B cell (primary cell): ENCODE measurements at regions not wholly inside any gene's neighbourhood (a gene's known extent, or its start where the extent isn't known, plus 50 kb on each side); places are given as distances from the start of the nearest gene placed in this dataset.

Experiments used
- ATAC-seq: fragments of 200-7000 bp; cut with Tn5 transposase; one replicate; pipeline ENCODE4 v1.10.0; 2021; ENCODE audit warnings: low read depth, mild to moderate bottlenecking, moderate number of reproducible peaks, moderate library complexity
- CTCF ChIA-PET: fragments of 350-600 bp; sonication (Branson Sonifier 250); formaldehyde crosslinking; loops from one replicate; lab custom pipeline; 2021; ENCODE audit warnings: antibody characterized with exemption, inconsistent platforms; lab: Charles Lee
- POLR2A ChIA-PET: fragments of 350-600 bp; sonication (Branson Sonifier 250); formaldehyde crosslinking; loops from one replicate; lab custom pipeline; 2021; ENCODE audit warnings: antibody characterized with exemption; lab: Charles Lee
- DNase-seq: peaks from one replicate; pipeline ENCODE4 v3.0.0; 2013
- H2AFZ ChIP-seq: 2 replicates; pipeline ENCODE4 v1.6.1; 2012; ENCODE audit warnings: mild to moderate bottlenecking, low read depth, low read length; ENCODE audit not compliant: insufficient read depth, poor library complexity, severe bottlenecking
- H3K27ac ChIP-seq, 2 donors: 1 replicate in 1 of 2; 2 replicates in 1 of 2; pipeline ENCODE4 v1.5.1; 2012 to 2013; ENCODE audit warnings: low read length in 2 of 2, mild to moderate bottlenecking in 2 of 2, moderate library complexity in 1 of 2
- H3K27me3 ChIP-seq, 4 experiments: fragments of 200-600 bp in 1 of 4; sonication (generic) in 1 of 4; replicated peaks in 1 of 4; 1 replicate in 2 of 4; 2 replicates in 2 of 4; pipeline versions ENCODE4 v1.6.1 to v1.7.0; 2013 to 2016; ENCODE audit warnings: low read length in 3 of 4, mild to moderate bottlenecking in 2 of 4, mixed read lengths in 1 of 4, moderate library complexity in 1 of 4; ENCODE audit not compliant: insufficient read depth in 4 of 4, control insufficient read depth in 3 of 4; ENCODE audit errors: control extremely low read depth in 1 of 4
- H3K36me3 ChIP-seq, 2 experiments: replicated peaks in 1 of 2; 1 replicate in 1 of 2; 2 replicates in 1 of 2; pipeline versions ENCODE4 v1.6.1 to v1.7.1; 2013; ENCODE audit warnings: low read length in 1 of 2; ENCODE audit not compliant: insufficient read depth in 2 of 2, control insufficient read depth in 1 of 2; ENCODE audit errors: control extremely low read depth in 1 of 2, extremely low read depth in 1 of 2
- H3K4me1 ChIP-seq, 2 donors: fragments of 200-600 bp in 1 of 2; sonication (generic) in 1 of 2; 1 replicate in 1 of 2; 2 replicates in 1 of 2; pipeline versions ENCODE4 v1.5.1 to v1.6.1; 2013 to 2017; ENCODE audit warnings: low read length in 2 of 2; ENCODE audit not compliant: control insufficient read depth in 2 of 2, insufficient read depth in 2 of 2
- H3K4me2 ChIP-seq: replicated peaks from 2 replicates; pipeline ENCODE3; 2012; ENCODE audit warnings: mild to moderate bottlenecking, low read depth, low read length; ENCODE audit not compliant: poor library complexity, severe bottlenecking
- H3K4me3 ChIP-seq, 5 experiments: fragments of 200-600 bp in 1 of 5; sonication (generic) in 1 of 5; 1 replicate in 3 of 5; 2 replicates in 2 of 5; pipeline versions ENCODE4 v1.5.1 to v1.7.0; 2011 to 2016; ENCODE audit warnings: low read length in 4 of 5, mild to moderate bottlenecking in 4 of 5, low read depth in 2 of 5, control low read depth in 1 of 5, moderate library complexity in 1 of 5; ENCODE audit not compliant: insufficient read depth in 1 of 5; ENCODE audit errors: control extremely low read depth in 1 of 5, extremely low read depth in 1 of 5
- H3K79me2 ChIP-seq: fragments of 200-600 bp; sonication (generic); one replicate; pipeline ENCODE4 v1.6.0; 2016; ENCODE audit warnings: low read length; ENCODE audit not compliant: control insufficient read depth, insufficient read depth
- H3K9ac ChIP-seq: fragments of 200-600 bp; sonication (generic); 2 replicates; pipeline ENCODE4 v1.6.1; 2017; ENCODE audit warnings: mild to moderate bottlenecking, low read length, moderate library complexity
- H3K9me3 ChIP-seq, 3 donors: one replicate each; pipeline versions ENCODE4 v1.6.1 to v1.7.1; 2013; ENCODE audit warnings: low read length in 2 of 3; ENCODE audit not compliant: control insufficient read depth in 2 of 3, insufficient read depth in 1 of 3; ENCODE audit errors: control extremely low read depth in 1 of 3
- H4K20me1 ChIP-seq: 2 replicates; pipeline ENCODE4 v1.6.0; 2012; ENCODE audit warnings: mild to moderate bottlenecking, low read length; ENCODE audit not compliant: insufficient read depth, control insufficient read depth, poor library complexity, severe bottlenecking
- H3K27ac Mint-ChIP-seq: one replicate; pipeline ENCODE4 v1.8.0; 2021; ENCODE audit warnings: mixed read lengths
- H3K27me3 Mint-ChIP-seq: one replicate; pipeline ENCODE4 v1.8.0; 2021; ENCODE audit warnings: mixed read lengths
- H3K4me1 Mint-ChIP-seq: one replicate; pipeline ENCODE4 v1.8.0; 2021; ENCODE audit warnings: mixed read lengths
- H3K4me3 Mint-ChIP-seq: one replicate; pipeline ENCODE4 v1.8.0; 2021; ENCODE audit warnings: mixed read lengths
- H3K9me3 Mint-ChIP-seq: one replicate; pipeline ENCODE4 v1.8.0; 2022; ENCODE audit warnings: mixed read lengths; ENCODE audit not compliant: insufficient read depth
- EZH2 ChIP-seq: IDR thresholded peaks from 2 replicates; pipeline ENCODE4 v1.6.1; 2012; ENCODE audit warnings: borderline replicate concordance, low read depth, mild to moderate bottlenecking, moderate library complexity, low read length; ENCODE audit not compliant: insufficient read depth, poor library complexity, severe bottlenecking
- WGBS: methylation state at CpG from one replicate; pipeline ENCODE4 v1.1.5; 2013; ENCODE audit warnings: missing lambda C conversion rate; ENCODE audit not compliant: insufficient coverage; 5-methylcytosine and 5-hydroxymethylcytosine counted together
- intact Hi-C: fragments of 100-400 bp; cut with micrococcal nuclease; formaldehyde crosslinking; loops from one replicate; pipeline ENCODE4 v1.10.0; 2022
- TF ChIP-seq, protein P1 (sequence below): fragments of 200-600 bp; IDR thresholded peaks from one replicate; pipeline ENCODE4 v1.8.0; 2022; ENCODE audit warnings: antibody characterized with exemption, mild to moderate bottlenecking

DNA sequence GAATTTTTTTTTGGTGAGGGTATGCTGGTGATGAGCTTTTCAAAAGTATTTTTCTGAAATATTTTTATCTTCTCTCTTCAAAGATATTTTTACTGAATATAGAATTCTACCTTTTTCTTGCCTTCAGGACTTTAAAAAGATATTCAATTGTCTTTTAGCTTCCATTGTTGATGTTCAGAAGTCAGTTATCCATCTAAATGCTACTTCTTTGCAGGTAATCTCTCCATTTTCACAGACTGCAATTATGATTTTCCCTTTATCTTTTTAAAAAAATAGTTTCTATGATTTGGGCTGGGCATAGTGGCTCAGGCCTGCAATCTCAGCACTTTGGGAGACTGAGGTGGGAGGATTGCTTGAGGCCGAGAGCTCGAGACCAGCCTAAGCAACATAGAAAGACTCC lies 222.4 kb downstream of the IL20RB start:
- Histone ChIP-seq H3K9me3 (peaks cover 0 to 3% (median 1%) of the 10 kb centered on the region in 3 donors), H3K9ac (no peak overlapping the region), H3K27me3 (no peaks in the 10 kb centered on the region), H3K4me3 (no peak overlapping the region), H3K4me2 (no peak overlapping the region), H2AFZ (no peak overlapping the region), H3K79me2 (no peaks in the 10 kb centered on the region), H3K27ac (no peak overlapping the region), H4K20me1 (no peaks in the 10 kb centered on the region), H3K36me3 (no peaks in the 10 kb centered on the region), H3K4me1 (no peaks in the 10 kb centered on the region)
- no peak for ATAC-seq
- WGBS, result no CpG with 5 or more reads among the region's 2 CpGs
- Mint-ChIP-seq H3K4me1 (no peaks in the 10 kb centered on the region), H3K27ac (no peak overlapping the region), H3K9me3 (no peaks in the 10 kb centered on the region), H3K4me3 (no peak overlapping the region), H3K27me3 (no peaks in the 10 kb centered on the region)
- intact Hi-C loops, result no loop called here
- no peak for TF ChIP-seq EZH2
- TF ChIP-seq, protein P1, sequence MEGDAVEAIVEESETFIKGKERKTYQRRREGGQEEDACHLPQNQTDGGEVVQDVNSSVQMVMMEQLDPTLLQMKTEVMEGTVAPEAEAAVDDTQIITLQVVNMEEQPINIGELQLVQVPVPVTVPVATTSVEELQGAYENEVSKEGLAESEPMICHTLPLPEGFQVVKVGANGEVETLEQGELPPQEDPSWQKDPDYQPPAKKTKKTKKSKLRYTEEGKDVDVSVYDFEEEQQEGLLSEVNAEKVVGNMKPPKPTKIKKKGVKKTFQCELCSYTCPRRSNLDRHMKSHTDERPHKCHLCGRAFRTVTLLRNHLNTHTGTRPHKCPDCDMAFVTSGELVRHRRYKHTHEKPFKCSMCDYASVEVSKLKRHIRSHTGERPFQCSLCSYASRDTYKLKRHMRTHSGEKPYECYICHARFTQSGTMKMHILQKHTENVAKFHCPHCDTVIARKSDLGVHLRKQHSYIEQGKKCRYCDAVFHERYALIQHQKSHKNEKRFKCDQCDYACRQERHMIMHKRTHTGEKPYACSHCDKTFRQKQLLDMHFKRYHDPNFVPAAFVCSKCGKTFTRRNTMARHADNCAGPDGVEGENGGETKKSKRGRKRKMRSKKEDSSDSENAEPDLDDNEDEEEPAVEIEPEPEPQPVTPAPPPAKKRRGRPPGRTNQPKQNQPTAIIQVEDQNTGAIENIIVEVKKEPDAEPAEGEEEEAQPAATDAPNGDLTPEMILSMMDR, result no peak
- ChIA-PET POLR2A (no interaction called here), CTCF (no interaction called here)
- DNase-seq, result no peak

DNA sequence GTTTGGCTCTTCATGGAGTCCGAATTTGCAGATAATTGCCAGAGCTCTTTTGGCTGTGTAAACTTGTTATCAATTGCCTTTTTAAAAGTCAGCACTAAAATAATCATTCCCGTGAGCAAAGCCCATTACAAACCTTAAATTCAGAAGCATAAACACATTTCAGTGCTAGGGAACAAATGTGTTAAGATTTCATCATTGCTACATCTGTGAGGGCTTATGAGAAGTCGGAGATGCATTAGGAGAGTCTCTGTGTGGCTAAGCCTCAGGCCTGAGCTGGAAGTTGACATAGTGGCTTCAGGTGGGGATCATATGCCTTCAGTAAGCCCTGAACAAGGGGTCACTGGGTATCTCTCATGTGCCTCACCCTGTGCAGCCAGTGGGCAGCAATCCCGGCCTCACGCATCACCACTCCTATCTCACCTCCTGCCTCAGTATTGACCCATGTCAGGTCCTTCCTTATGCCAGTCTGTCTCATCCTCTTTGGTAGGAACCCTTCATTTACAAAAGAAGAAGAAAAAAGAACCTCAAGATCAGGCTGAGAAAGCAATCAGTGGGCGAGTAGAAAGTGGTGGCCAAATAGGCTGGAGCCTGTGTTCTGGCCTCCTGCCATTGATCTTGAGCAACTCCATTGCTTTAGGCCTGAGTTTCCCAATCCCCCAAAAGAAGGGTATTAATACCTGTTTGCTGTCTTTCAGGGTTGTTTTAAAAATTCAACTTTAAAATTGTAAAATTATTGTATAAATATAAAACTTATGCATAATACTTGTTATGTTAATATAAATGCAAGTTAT lies 233.5 kb downstream of the IL20RB start:
- H3K9me3 ChIP-seq, result peaks cover 0 to 3% (median 0%) of the 10 kb centered on the region in 3 donors
- no peak overlapping the region for H3K4me3 ChIP-seq
- H3K27me3 ChIP-seq, result no peaks in the 10 kb centered on the region
- no peaks in the 10 kb centered on the region for H3K27me3 Mint-ChIP-seq
- no peaks in the 10 kb centered on the region for H3K4me1 ChIP-seq
- H3K9me3 Mint-ChIP-seq, result no peaks in the 10 kb centered on the region
- H2AFZ ChIP-seq, result no peak overlapping the region
- no peak overlapping the region for H3K4me3 Mint-ChIP-seq
- DNase-seq (no peak), ATAC-seq (no peak)
- H3K36me3 ChIP-seq, result no peaks in the 10 kb centered on the region
- TF ChIP-seq, protein P1, result no peak
- TF ChIP-seq EZH2, result no peak
- H3K9ac ChIP-seq, result no peak overlapping the region
- no peaks in the 10 kb centered on the region for H4K20me1 ChIP-seq
- 96% methylated on average over 3 of the region's 6 CpGs for WGBS
- H3K4me1 Mint-ChIP-seq, result no peaks in the 10 kb centered on the region
- H3K79me2 ChIP-seq, result no peaks in the 10 kb centered on the region
- H3K27ac ChIP-seq, result no peak overlapping the region
- H3K27ac Mint-ChIP-seq, result no peak overlapping the region
- intact Hi-C loops, result no loop called here
- ChIA-PET POLR2A (no interaction called here), CTCF (no interaction called here)
- no peak overlapping the region for H3K4me2 ChIP-seq
